ENCODE measurements at regions not wholly inside any gene's neighbourhood (a gene's known extent, or its start where the extent isn't known, plus 50 kb on each side); places are given as distances from the start of the nearest gene placed in this dataset.

DNA sequence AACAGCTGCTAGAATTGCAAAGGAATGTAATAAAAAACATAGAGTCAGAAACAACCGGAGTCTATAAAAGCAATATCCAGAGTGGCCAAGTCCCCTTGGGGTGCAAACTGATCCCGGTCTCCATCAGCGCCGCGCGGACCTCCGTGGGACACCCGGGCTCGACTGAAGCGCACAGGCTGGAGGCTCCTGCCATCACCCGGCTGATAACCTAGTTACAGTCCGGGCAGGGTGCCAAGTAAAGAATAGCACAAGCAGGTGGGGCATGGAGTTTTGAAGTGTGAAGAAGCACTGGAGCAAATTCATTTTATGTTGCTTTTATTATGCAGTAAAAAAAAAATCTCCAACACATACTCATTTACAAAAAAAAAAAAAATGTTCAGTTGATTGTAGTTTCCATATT, 205.1 kb upstream of the GMDS start:
- H3K9me3 ChIP-seq (ENCODE audit: control insufficient read depth, insufficient read depth, low read depth, low read length) = no peaks in the 10 kb centered on the region
- ChIA-PET CTCF (interaction anchor here (0.6 to 4.0 kb wide), 13 partner anchors 8 to 1146 kb away, joined by 3 to 35 read pairs (median 4); no protein-coding TSS in a partner anchor), POLR2A (no interaction called here)
- no peak overlapping the region for H3K4me3 ChIP-seq (ENCODE audit: low read depth, low read length)
- TF ChIP-seq ZSCAN30 (tag by site-specific recombination; IDR thresholded peaks at IDR 0.05) (0 out of 2 replicates have a peak, but pooled peaks have one; percentile 36), ZNF10 (tag by site-specific recombination; IDR thresholded peaks at IDR 0.05) (no peak), ZNF473 (tag by site-specific recombination; IDR thresholded peaks at IDR 0.05) (no peak), ZBTB17 (tag by site-specific recombination; IDR thresholded peaks at IDR 0.05) (peak; percentile 50), IKZF3 (tag by site-specific recombination; IDR thresholded peaks at IDR 0.05) (0 out of 2 replicates have a peak, but pooled peaks have one; percentile 26), GLIS2 (tag by site-specific recombination; IDR thresholded peaks at IDR 0.05) (no peak), GLIS1 (tag by site-specific recombination; IDR thresholded peaks at IDR 0.05) (peak; percentile 67), FEZF1 (tag by site-specific recombination; IDR thresholded peaks at IDR 0.05) (0 out of 2 replicates have a peak, but pooled peaks have one; percentile 7), GLI2 (tag by site-specific recombination; IDR thresholded peaks at IDR 0.05; ENCODE audit: borderline replicate concordance, low read depth) (no peak), PRDM10 (tag by site-specific recombination; IDR thresholded peaks at IDR 0.05) (0 out of 2 replicates have a peak, but pooled peaks have one; percentile 29), ZNF600 (tag by site-specific recombination; IDR thresholded peaks at IDR 0.05) (0 out of 2 replicates have a peak, but pooled peaks have one; percentile 22), ZIC2 (tag by site-specific recombination; IDR thresholded peaks at IDR 0.05) (peak; percentile 28; the same call in 1 of the 2 replicates), ZNF24 (tag by site-specific recombination; IDR thresholded peaks at IDR 0.05) (0 out of 2 replicates have a peak, but pooled peaks have one; percentile 35), ZNF18 (tag by site-specific recombination; IDR thresholded peaks at IDR 0.05) (no peak), CTCF (tag by site-specific recombination; IDR thresholded peaks at IDR 0.05) (no peak), ZBTB26 (tag by site-specific recombination; optimal IDR thresholded peaks at IDR 0.05) (peak; percentile 17), HOXC10 (CRISPR knock-in tag; IDR thresholded peaks at IDR 0.05) (no peak), ZNF202 (tag by site-specific recombination; IDR thresholded peaks at IDR 0.05; ENCODE audit: borderline replicate concordance) (no peak), SALL2 (tag by site-specific recombination; IDR thresholded peaks at IDR 0.05; ENCODE audit: borderline replicate concordance) (no peak), ZBTB44 (tag by site-specific recombination; IDR thresholded peaks at IDR 0.05) (peak; percentile 40; the same call in 1 of the 2 replicates), SETDB1 (IDR thresholded peaks at IDR 0.05; ENCODE audit: insufficient read length, low read length) (no peak), SP7 (tag by site-specific recombination; IDR thresholded peaks at IDR 0.05) (0 out of 2 replicates have a peak, but pooled peaks have one; percentile 12), ZNF404 (tag by site-specific recombination; IDR thresholded peaks at IDR 0.05) (no peak), ZNF292 (tag by site-specific recombination; IDR thresholded peaks at IDR 0.05; ENCODE audit: borderline replicate concordance, low read depth) (no peak), ZNF335 (tag by site-specific recombination; conservative IDR thresholded peaks at IDR 0.05) (peak; percentile 43; the same call in 1 of the 2 replicates)
- TF ChIP-seq, protein P1, sequence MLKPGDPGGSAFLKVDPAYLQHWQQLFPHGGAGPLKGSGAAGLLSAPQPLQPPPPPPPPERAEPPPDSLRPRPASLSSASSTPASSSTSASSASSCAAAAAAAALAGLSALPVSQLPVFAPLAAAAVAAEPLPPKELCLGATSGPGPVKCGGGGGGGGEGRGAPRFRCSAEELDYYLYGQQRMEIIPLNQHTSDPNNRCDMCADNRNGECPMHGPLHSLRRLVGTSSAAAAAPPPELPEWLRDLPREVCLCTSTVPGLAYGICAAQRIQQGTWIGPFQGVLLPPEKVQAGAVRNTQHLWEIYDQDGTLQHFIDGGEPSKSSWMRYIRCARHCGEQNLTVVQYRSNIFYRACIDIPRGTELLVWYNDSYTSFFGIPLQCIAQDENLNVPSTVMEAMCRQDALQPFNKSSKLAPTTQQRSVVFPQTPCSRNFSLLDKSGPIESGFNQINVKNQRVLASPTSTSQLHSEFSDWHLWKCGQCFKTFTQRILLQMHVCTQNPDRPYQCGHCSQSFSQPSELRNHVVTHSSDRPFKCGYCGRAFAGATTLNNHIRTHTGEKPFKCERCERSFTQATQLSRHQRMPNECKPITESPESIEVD (tag by site-specific recombination; IDR thresholded peaks at IDR 0.05) = peak; percentile 64; the same call in 1 of the 2 replicates
- peaks cover 13% of the 10 kb centered on the region for H3K4me1 ChIP-seq (ENCODE audit: control insufficient read depth, insufficient read depth, low read length)
- no peaks in the 10 kb centered on the region for H3K36me3 ChIP-seq (ENCODE audit: control insufficient read depth in 2 of 2, insufficient read depth in 1 of 2, low read length in 2 of 2)
- 0 out of 2 replicates have a peak overlapping the region, but pooled peaks have one; percentile 11 for H3K27ac ChIP-seq (ENCODE audit: extremely low read depth, low read depth, low read length)
